HG03066 (cell line): ENCODE measurements at regions not wholly inside any gene's neighbourhood (a gene's known extent, or its start where the extent isn't known, plus 50 kb on each side); places are given as distances from the start of the nearest gene placed in this dataset.
"Not testable (repeated sequence)": the region's sequence is repeated elsewhere in the genome, so short reads cannot be mapped to it uniquely, and the experiment has no call there.

ENCODE experiments used
- ATAC-seq: cut with Tn5 transposase; IDR thresholded peaks from one replicate; pipeline ENCODE4 v1.9.1; 2021; ENCODE audit warnings: low read depth; ENCODE audit not compliant: unreplicated experiment

DNA sequence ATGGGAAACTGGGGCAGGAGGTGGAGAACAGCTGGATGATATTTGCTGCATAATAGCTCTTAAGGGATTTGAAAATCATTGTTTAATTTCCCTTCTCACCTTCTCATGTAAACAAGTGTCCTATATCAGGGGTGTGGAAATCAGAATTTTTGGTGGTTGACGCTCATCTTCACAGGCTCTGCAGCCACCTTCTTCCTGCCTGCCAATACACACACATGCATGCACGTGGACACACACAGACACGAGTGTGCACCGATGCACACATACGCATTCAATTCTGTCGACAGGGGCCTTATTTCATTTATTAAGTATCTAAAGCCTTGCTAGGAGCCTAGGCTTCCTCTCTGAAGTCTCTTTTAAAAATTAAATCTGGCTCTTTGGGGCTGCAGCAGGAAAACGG lies 349.4 kb upstream of the NCAM1 start:
- ATAC-seq: no peak

DNA sequence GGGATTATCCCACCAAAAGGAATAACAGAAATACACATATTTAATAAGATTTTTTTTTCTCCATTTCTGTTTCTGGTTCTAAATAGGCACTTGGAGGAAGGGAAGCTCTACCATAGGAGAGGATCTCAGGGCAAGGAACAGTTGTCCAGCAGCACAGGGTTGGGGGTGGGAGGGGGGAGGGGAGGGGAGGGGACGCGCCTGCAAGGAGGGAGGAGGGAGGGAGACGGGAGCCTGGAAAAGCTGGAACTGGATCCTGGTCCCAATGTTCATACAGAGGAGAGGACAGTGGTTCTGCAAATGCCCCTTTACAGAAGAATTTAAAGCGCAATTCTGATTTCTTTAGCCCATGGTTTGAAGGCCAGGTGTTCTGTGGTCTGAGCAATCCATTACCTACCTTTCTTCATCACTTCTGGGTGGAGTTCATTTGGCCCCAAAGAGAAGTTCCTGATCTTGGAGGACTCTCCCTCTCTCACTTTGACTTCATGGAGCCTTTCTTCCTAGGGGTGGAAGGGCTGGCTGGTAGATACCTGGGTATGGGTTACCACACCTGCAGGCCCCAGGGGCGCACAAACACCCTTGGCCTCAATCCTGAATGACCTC lies 348.9 kb upstream of the NCAM1 start:
- ATAC-seq: no peak

DNA sequence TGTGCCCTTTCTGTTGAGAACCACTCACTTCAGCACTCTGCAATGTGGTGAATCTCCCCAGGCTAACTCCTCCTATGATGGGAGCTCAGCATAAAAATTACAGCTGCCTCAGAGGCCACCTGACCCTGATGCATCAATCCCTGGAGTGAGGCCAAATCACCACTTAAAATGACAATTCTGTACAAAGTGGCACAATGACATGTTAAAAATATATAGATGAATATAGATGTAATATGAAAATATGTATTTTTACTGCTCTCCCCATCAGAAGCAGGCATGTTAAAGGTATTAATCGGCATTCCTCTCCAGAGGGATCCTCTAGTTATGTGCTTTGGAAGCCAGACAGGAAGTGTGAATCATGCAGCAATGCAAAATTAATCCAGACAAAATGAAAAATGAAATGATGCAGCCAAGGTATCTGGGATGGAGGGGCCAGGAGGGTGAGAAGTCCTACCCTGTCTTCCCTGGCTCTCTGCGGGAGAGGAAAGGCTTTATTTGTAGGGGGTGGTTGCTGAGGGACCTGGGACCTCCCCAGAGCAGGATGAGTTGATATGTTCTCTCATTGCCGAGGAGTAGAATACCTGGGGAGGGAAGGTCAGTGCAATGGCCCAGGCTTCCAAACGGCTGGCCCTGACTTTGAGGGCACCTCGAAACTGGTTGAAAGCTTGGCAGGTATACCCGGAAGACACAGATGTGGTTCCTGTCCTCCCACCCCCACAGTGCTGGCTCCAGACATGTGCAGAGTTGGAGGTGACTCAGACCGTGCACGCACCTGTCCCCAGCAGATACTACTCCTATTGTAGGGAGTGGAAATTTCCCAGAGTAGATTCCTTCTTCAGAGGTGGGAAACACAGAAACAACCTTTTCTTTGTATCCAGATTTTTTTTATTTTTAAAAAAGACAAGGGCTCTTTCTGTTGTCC lies 347.9 kb upstream of the NCAM1 start:
- ATAC-seq: no peak

DNA sequence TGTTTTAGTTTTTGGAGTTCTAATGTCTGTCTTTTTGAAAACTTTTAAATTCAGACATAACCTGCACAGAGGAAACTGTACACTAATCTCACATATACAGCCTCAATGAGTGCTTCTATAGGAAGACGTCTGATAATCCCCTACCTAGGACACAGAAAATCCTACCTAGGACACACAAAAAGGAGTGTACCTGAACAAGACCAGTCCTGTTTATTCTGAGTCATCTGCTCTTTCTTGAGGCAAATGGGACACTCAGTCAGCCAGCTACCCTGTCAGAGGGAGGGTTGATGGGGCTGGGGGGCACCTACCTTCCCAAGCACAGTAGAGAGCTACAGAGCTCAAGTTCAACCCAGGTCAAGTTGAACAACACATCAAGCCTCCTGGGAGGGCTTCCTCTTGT lies 346.6 kb upstream of the NCAM1 start:
- no peak for ATAC-seq

DNA sequence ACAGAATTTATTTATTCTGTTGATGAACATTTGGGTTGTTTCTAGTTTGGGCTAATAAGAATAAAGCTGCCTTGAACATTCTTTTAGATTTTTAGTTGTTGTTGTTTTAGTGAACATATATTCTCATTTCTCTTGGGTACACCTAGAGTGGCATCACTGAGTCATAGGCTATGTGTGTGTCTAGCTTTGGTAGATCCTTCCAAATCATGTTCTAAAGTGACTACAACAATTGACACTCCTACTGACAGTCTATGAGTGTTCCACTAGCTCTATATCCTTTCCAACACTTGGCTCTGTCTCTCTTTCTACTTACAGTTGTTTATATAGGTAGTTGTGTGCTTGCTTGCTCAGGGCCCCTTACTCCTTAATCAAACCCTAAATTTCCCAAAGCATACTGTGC lies 346.0 kb upstream of the NCAM1 start:
- ATAC-seq: no peak

DNA sequence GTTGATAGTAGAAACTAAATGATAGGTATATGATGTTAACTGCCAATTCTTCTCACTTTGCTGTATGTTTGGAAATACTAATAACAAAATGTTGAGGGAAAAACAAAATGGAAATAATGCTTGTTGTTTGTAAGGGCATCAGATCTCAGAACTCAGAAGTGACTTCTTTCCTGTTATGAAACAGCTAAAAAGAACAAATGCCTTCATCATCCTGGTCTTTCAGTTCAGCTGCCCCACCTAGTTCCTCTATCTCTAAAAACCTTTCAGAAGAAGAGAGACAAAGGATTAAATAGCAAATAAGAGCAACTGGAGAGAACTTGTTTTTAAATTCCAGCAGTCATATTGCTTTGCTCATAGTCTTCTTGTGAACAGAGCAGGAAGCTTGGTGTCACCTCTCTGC lies 345.3 kb upstream of the NCAM1 start:
- no peak for ATAC-seq

DNA sequence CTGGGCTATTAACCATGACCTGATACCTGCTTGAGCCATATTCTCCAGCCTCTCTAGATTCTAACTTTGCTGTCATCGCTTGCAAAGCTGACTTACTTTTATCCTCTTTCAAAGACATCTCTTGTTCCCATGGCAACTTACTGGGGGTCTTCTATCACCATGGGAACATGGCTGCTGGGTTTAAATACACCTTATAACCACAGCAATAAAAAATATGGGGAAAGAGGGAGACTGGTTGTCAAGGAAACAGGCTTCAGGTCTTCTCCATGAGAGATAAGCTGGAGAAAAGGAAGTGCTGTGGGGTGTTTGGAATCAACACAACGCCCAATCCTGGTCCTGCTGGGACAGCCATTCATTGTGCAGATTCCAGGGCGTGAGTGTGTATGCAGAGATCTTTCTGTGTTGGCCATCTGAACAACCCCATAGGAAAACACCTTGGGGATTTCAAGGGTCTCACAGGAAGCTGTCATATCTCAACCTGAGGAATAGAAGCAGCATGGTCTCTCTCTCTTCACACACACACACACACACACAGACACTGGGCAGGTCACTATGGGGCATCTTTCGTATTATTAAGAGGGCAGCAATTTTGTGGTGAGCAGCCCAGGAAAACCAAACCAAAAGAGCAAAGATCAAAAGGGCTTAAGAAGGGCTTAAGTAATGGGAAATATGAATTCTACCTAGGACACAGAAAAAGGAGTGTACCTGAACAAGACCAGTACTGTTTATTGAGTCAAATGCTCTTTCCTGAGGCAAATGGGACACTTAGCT lies 344.7 kb upstream of the NCAM1 start:
- ATAC-seq: no peak

DNA sequence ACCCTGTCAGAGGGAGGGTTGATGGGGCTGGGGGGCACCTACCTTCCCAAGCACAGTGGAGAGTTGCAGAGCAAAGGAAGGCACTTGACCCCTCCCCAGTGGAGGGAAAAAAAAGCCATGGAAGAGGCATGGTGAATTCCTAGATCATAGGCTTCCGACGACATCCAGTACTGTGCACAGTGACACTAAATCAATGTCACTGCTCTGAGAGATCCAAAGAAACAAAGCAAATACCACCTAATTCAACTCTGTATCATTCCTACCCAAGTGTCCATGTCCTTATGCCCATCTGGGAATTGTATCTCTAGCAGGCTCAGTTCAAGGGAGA lies 344.2 kb upstream of the NCAM1 start:
- no peak for ATAC-seq

DNA sequence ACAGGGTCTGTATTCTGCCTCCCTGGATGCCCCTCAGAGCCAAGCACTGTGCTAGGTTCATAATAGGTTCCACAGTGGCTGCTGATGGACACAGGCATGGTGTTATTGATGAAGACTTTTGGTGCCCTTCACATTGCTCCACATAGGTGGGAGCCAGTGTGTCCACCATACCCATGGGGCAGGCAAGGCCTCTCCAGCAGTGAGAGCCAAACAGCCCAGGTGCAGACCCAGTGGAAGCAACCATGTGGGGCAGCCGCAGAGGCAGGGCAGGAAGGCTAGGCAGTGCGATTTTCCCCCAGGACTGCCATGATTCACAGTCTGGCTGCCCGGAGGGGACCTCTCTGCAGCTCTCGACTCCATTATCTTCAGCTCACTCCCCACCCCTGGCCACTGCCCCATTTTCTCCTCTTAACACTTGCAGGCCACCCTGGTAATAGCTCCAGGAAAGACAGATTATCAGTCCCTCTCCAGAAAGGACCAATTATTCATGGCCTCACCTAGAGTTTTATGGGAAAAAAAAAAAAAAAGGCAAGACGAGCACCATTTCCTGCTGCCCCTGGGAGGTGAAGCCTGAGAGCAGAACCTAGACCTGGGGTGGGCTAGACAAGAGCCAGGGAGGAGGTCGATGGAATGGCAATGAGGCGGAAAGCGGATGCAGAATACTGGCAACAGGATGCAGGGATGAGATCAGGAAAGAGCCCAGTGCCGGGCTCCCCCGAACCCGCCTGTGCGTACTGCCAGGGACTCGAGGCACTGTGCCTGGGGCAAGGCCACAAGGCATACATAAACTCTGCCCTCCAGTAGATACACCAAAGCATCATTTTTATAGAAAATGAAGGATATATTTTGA lies 343.0 kb upstream of the NCAM1 start:
- no peak for ATAC-seq

DNA sequence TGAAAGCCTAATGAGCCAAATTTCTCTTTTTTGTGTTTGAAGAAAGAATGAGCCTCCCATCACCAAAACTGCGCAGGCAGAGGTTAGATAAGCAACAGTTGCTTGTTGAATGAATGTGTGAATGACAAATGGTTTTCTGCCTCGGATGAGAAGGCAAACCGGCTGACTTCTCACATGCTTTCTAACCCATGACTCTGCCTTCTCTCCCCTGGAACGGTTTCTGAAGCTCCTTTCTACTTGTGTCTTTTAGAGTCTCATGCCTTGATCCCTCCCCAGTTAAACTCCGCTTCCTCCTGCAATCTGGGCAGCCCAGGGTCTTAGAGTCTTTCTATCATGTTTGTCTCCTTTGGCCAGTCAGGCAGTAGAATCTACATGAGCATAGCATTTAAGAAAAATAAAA lies 342.1 kb upstream of the NCAM1 start:
- ATAC-seq: no peak

DNA sequence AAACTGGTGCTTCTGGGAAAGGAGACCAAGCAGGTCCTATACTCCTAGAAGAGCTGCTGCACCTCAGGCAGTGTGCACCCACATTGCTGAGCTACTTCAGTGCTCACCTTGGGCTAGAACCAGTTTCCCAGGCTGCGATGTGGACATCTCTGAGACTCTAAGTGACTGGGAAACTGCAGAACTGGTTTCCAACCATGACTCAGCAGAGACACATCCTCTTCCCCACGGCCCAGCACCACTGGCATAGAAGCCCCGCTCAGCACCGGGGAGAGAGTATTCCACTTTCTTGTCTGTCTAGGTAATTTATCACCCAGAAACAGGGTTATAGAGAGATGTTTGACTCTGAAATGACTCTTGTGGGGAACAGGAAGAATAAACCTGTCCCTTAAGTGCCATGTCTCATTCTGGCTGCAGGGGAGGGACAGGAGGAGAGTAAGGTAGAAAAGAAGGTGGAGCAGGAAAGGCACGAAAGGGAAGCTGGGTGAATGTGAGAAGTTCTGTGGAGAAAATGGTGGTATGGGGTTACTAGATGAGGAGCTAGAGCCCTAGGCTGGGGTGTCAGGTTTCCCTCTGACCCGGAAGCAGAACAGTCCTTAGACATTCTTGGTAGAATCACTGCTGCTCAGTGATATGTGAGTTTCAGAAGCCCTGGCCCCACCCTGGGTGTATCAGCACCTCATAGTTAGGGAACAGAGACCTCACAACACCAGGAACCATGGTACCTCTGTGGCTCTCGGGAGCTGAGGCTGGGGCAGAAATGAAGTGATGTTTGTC lies 340.4 kb upstream of the NCAM1 start:
- ATAC-seq: no peak

DNA sequence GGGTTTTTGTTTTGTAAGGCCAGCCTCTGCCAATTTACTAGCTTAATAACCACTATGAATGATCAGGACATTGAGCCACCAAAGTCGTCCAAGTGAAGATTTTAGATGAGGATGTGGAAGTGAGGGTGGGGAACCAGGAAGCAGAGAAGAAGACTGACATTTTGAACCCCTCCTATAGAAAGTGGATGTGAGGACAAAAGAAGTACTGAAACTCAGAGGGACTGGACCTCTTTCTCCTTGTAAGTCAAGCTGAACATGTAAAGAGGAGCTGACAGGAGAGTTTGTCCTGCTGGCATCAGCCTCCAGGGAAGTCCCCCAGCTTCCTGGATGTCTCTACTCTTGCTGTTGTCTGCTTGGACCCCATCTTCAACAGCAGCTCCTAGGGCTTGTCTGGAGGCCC lies 338.2 kb upstream of the NCAM1 start:
- ATAC-seq: no peak

DNA sequence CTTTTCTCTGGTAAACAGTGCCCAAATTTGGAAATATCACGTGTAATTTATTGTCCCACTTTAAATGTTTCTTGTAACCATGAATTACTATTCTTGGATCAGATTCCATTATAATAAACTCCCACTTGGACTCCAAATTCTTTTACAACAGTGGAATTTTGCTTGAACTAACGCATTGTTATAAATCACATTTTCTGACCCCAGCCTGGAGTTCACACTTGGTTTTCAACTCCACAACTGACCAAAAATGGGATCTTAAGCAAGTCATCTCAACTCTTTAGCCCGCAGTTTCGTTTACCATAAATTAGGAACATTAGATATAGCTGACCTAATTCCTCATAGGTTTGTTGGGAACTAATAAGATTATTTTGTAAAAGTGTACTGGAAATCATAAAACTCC lies 336.8 kb upstream of the NCAM1 start:
- no peak for ATAC-seq

DNA sequence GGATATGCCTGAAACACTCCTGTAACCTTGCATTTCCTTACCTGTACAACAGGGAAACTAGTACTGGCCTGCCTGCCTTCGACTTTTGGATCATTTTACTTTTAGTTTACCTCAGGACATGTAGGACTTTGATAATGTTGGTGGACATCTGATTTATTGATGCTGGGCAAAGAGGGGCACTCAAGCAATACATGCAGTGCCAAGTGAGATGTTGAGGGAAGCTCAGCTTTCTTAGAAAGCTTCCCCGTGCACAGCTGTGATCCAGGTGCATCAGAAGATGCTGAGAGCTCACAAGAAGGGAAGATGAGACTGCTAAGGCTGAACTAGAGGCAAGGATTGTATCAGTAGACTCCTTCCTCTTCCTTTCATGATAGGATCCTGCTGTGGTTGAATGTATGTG lies 336.2 kb upstream of the NCAM1 start:
- not testable (repeated sequence) for ATAC-seq

DNA sequence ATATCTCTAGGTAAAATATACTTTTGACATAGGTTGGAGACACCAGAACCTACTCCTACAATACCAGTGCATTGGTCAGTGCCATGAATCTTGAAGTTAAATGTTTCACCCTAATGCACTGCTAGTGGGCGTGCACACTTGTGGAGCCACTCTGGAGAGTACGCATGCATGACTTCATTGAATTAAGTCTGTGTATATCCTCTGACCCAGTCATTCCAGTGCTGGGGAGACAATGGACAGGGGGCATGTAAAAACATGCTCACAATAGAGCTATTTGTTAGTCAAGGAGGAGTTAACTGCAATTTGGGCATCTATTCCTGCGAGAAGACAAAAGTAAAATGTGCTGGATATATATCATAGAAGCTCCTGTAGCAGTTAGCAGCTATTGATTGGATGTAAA lies 335.4 kb upstream of the NCAM1 start:
- no peak for ATAC-seq

DNA sequence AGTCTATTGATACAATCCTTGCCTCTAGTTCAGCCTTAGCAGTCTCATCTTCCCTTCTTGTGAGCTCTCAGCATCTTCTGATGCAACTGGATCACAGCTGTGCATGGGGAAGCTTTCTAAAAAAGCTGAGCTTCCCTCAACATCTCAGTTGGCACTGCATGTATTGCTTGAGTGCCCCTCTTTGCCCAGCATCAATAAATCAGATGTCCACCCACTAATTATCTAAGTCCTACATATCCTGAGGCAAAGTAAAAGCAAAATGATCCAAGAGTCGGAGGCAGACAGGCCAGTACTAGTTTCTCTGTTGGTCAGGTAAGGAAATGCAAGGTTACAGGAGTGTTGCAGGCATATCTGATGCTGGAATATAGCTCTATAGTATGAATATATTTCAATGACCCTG lies 334.5 kb upstream of the NCAM1 start:
- no peak for ATAC-seq

DNA sequence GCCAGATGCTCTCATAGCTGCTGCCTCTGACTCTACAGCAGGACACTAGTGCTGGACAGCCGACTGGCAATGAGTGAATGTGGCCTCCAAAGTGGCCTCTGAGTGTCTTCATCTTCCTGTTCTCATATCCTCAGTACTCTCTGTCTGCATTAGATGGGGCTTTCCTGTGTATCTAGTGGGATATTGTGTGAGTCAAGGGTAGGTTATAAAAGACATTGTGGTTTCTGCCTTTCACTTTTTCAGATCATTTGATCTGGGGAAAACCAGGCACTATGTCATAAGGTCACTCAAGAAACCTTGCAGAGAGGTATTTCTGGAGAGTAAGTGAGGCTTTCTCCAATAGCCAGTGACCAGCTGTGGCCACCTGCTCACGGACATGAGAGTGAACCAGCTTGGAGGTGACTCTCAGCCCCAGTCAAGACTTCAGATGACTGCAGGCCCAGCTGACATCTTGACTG lies 333.6 kb upstream of the NCAM1 start:
- ATAC-seq: peak; percentile 42

DNA sequence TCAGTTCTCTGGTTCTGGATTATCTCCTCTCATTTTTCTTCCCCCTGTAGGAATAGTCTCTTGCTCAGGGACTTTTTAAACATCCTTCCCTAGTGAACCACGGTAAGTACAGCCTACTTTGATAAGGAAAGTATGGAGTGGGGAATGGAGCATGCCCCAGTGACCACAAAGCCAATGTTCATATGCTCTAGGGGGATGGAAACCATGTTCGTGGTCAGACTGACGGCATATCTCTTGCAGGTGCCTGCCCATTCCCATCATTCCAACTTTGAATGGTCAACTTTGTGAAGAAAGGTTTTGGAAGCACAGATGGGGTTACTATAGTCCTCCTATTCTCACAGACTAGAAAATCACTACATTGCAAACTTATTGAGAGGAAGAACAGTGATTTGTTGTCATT lies 332.5 kb upstream of the NCAM1 start:
- ATAC-seq: no peak

DNA sequence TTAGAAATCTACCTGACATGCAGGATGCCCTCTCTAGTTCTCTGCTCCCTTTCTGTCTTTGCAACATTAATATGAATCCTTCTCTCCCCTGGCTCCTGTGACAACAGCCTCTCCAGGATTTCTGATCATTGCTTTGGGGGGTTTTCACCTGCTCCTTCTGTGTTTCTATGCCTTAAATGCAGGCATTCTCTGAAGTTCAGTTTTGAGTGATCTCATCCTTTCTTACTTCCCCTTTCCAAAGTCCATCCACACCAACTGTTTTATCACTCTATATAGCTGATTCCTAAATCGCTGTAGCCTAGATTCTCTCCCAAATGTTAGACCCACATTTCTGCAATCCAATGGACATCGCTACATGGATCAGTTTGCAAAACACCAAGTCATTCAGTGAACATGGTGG lies 330.7 kb upstream of the NCAM1 start:
- no peak for ATAC-seq

DNA sequence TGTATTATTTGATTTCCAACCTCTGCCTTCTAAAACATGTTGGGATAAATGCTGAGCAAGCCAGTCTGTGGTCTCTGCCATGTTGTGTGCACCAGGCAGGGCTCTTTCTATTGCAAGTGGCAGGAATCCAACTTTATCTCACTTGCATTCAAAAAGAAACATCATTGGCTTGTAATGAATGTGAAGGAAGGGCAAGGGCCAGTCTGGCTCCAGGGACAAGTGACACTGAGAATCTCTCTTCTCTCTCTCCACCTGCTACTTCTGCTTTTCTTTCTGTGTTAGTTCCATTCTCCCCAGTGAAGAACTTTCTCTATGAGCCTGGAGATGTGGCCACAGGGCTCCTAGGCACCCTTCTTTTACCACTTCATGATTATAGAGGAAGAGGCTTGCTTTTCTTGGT lies 329.9 kb upstream of the NCAM1 start:
- no peak for ATAC-seq
